ENCODE measurements at regions not wholly inside any gene's neighbourhood (a gene's known extent, or its start where the extent isn't known, plus 50 kb on each side); places are given as distances from the start of the nearest gene placed in this dataset.

DNA sequence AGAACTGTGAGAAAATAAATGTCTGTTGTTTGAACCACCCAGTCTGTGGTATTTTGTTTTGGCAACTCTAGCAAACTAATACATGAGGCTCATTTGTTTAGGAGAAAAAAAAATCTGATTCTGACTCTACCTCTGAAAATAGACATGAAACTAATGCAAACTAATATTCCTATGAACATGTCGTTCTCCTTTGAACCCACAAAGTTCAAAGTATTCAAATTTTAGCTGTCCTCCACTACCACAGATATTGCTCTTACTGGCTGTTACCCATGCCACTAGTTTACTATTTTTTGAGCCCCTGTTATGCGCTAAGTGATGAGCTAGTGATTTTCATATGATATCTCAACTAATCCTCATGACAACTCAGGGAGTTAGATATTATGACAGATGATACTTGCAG lies 58.8 kb upstream of the ZNF804B start:
- ATAC-seq, result no peak

GRCh38 chr7:88694207-88694606 lies 65.3 kb upstream of the ZNF804B start:
- ATAC-seq, result no peak

- ATAC-seq, result no peak
Measured at GRCh38 chr7:88693131-88693530, 66.4 kb upstream of the ZNF804B start.

GRCh38 chr7:88692493-88692892 lies 67.0 kb upstream of the ZNF804B start:
- ATAC-seq, result no peak

- ATAC-seq, result no peak
Measured at GRCh38 chr7:88689821-88690220, 69.7 kb upstream of the ZNF804B start.

GRCh38 chr7:88688222-88688621 lies 71.3 kb upstream of the ZNF804B start:
- ATAC-seq, result no peak

DNA sequence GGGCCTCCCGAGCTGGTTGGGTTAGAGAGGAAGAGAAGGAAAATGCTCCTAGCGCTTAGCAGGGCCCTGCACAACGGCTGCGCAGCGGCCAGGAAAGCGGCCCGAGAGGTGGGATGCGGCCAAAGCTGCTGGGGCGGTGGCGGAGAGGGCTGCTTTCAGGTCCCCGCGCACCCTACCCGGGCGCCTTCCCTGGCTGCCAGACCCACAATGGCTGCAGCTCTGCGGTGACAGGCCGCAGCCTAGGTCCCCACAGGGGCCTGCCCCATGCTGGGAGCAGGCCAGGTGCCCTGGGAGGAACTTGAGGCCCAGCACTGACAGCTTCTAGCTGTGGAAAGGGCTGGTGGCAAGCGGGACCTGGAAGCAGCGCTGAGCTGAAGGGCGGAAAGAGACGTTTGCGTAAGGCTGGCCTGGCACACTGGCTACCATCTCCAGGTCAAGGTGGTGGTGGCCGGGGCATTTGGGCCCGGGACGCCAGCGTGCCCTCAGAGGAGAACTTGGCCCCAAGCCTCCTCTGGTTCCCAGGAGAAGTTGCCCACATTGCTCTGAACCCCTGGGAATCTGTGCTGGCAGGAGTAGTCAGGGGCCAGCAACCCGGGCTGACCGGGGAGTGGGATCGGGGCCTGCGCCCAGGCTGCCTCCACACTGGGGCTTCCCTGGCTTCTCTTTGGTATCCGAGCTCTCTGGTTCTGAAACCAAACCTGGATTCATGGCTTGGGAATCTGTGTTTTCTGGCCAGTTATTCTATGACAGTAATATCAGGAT lies 72.9 kb upstream of the ZNF804B start:
- no peak for ATAC-seq

GRCh38 chr7:88681682-88682081 lies 77.8 kb upstream of the ZNF804B start:
- ATAC-seq, result no peak

- no peak for ATAC-seq
Measured at GRCh38 chr7:88670536-88670935, 89.0 kb upstream of the ZNF804B start.

GRCh38 chr7:88669913-88670312 lies 89.6 kb upstream of the ZNF804B start:
- ATAC-seq, result no peak

GRCh38 chr7:88668591-88668990 lies 90.9 kb upstream of the ZNF804B start:
- ATAC-seq, result no peak

DNA sequence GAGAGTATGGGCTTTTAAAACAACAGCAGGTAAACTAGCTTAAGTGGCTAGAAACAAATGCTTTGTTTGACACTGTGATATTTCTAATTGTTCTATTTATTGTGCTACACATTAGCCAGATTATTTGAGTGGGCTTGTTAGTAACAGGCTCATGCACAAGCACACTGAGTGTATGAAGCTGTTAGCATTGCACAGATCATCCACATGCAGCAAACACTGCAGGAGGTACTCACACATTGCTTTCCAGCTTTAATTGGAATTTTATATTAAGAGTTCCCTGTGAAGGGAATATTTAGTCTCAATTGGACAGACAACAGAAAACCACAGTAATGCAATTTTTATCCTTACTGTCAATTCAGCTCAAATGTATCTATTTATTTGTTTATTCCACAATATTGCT lies 92.9 kb upstream of the ZNF804B start:
- ATAC-seq, result no peak

- ATAC-seq, result no peak
Measured at GRCh38 chr7:88665892-88666514, 93.5 kb upstream of the ZNF804B start.

- peak; percentile 43 for ATAC-seq
Measured at GRCh38 chr7:88664630-88665233, 94.8 kb upstream of the ZNF804B start.

DNA sequence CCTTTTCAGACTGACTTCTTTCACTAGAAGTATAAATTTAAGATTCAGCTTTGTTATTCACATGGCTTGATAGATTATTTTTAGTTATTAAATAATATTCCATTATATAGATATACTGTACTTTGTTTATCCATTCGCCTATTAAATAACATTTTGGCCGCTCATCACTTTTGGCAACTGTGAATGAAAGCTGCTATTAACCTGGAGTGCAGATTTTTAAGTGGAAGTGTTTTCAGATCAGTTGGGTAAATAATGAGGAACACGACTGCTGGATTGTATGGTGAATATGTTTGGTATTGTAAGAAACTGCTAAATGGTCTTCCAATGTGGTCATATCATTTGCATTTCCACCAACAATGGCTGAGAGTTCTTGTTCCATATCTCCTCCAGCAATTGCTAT lies 97.6 kb upstream of the ZNF804B start:
- ATAC-seq, result no peak

DNA sequence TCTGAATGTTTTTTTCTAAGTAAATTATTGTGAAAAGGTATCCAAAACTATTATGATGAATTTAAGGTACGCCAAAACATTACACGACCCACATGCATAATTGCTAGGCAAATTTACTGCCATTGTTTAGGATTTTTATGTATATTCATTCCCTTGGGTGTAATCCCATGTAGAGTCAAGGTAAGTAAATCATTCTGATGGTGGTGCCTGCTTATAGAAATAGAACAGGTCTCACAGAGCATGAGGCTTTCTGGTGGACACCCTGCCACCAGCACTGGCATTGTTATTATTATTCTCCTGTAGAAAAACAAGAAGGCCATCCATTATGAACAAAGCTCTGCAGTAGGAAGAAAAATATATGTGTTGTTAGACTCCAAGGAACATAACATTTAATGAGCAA lies 111.7 kb upstream of the ZNF804B start:
- ATAC-seq, result no peak

DNA sequence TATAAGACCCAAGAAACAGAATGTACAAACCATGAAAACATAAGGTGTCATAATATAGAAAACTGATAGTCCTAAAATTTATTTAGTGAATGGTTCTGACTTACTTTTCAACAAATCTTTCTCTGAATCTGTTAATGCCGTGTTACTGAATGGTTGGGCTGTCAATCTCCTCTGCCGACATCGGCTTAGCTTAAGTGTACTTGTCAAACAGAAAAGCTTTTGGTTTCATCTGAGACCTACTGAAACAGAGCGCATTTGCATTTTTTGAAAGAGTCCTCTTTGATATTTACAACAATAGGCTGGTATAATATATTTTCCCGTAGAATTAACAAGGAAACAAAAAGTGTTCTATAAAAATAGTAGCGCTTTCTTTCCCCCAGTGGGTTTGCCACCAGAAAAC lies 120.9 kb upstream of the ZNF804B start:
- ATAC-seq, result no peak

DNA sequence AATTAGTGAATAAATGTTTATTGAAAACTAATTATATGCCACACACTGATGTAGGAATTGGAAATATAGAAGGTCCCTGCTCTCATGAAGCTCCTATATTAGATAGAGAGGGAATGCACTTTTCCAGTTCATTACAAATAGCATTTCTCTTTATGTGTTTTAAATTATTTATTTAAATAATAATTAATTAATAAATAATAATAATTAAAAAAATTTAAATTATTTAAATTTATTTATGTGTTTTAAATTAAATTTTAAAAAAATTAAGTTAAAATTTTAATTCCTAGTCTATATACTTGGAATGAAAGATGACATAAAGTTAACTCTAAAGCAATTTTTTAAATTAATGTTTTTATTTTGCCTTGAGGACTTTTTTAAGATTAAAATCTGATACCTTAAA lies 121.7 kb upstream of the ZNF804B start:
- ATAC-seq, result no peak

DNA sequence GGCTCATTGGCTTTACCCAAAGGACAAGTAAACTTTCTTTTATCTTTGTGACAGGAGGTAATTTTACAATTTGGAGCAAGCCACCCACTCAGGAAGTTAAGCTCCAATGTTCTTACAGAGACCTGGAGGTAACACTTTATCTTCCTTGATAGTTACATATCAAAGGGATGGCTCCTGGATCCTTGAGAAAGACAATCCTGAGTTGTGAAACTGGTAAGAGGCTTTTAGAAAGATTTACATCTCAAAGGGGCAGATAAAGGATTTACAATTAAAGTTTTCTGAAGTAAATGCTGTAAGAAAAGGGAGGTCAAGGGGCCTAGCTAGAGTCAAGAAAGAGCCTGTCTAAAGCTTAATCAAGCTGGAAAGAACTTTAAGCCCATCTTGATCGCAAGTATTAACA lies 124.4 kb upstream of the ZNF804B start:
- ATAC-seq, result no peak

DNA sequence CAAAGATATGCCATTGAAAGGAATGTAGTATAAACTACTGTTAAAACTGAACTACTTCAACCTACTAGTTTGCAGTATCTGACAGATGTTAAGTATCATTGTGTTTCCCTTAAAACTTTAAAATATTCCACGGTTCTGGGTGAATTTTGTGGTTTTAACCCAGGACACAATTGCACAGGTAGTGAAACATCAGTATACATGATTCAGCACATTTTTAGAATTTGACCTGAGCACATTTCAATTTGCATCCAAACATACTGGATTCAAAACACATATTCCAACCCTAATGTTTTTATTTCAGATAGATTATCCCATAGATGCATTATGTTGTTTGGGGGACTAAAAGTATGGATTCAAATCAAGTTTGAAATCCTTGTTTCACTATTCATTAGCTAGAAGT lies 129.9 kb upstream of the ZNF804B start:
- no peak for ATAC-seq

- ATAC-seq, result no peak
Measured at GRCh38 chr7:88628363-88629085, 131.0 kb upstream of the ZNF804B start.

- ATAC-seq, result no peak
Measured at GRCh38 chr7:88617185-88617584, 142.3 kb upstream of the ZNF804B start.

DNA sequence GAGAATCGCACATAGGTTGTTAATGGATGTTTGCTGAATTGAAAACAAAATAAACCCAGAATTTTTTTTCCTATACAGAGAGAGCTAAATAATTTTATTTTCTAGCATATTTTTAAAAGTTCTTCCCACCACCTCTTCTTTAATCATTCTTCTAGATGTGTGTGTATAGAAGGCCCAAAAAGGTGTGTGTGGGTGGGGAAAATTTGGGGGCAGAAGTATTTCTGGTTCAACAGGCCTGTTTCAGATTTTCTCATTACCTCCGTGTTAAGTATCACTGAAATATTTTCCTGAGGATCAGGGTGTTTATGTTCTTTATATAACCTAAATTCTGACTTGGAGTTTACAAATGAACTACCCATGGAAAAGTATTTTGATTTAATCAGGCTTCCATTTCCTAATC lies 144.2 kb upstream of the ZNF804B start:
- ATAC-seq, result no peak

- no peak for ATAC-seq
Measured at GRCh38 chr7:88614736-88615135, 144.8 kb upstream of the ZNF804B start.

Measured in esophagus mucosa (tissue), 1 donor.